ENCODE measurements at regions not wholly inside any gene's neighbourhood (a gene's known extent, or its start where the extent isn't known, plus 50 kb on each side); places are given as distances from the start of the nearest gene placed in this dataset.

DNA sequence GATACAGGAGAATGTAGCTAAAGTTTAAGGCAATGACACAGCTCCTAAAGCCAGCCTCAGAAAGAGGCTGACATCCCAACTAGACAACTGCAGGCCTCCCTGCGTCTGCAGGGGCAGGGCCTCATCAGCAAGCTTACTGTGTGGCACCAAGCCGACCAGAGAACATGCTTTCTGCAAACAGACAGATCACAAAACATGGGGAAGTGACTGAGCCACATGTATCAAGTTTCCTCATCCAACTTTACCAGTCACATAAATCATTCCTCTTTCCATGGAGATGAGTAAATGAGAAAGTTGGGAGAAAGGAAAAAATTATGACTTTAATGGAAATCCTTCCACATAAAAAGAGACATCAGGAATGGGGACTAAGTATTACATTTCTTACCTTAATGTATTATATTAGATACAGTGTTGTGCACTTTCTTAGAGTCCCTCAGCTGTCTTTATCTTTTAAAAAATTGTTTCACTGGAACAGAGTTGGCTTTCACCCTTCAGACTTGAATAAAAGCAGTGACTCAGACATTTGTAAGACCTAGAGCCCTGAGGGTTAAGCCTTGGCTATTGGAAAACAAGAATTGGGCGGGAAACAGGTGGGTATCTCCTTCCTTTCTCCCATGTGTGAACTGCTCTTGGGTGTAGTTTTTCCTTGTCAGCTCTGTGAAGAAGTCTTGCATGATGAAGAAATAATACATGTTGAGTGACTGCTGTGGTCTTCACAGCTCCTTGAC lies 305.7 kb upstream of the SNX7 start:
- TF ChIP-seq CEBPB (IDR thresholded peaks at IDR 0.05; ENCODE audit: borderline replicate concordance in 1 of 2, low read depth in 2 of 2, low read length in 2 of 2) (no peak), MAX (IDR thresholded peaks at IDR 0.05; ENCODE audit: low read depth, low read length) (no peak), ESRRA (IDR thresholded peaks at IDR 0.05; ENCODE audit: low read length) (no peak), RAD21 (IDR thresholded peaks at IDR 0.05; ENCODE audit: insufficient read depth, low read depth, low read length) (no peak), POLR2A (IDR thresholded peaks at IDR 0.05; ENCODE audit: low read depth, low read length) (no peak), NR2C2 (IDR thresholded peaks at IDR 0.05; ENCODE audit: borderline replicate concordance, control insufficient read depth, insufficient read length, low read depth) (no peak), BHLHE40 (IDR thresholded peaks at IDR 0.05; ENCODE audit: borderline replicate concordance in 1 of 2, low read depth in 2 of 2, low read length in 1 of 2) (no peak), STAT3 (IDR thresholded peaks at IDR 0.05; ENCODE audit: low read depth, low read length) (no peak), ZNF274 (IDR thresholded peaks at IDR 0.05; ENCODE audit: insufficient read depth, insufficient read length) (no peak), SIN3A (IDR thresholded peaks at IDR 0.05; ENCODE audit: low read depth, low read length) (no peak), SMC3 (IDR thresholded peaks at IDR 0.05; ENCODE audit: borderline replicate concordance, low read length) (no peak), ETV6 (conservative IDR thresholded peaks at IDR 0.05 in 1 of 2, IDR thresholded peaks at IDR 0.05 in 1 of 2; ENCODE audit: borderline replicate concordance in 1 of 2, low read depth in 1 of 2) (no peak)
- TF ChIP-seq, protein P1, sequence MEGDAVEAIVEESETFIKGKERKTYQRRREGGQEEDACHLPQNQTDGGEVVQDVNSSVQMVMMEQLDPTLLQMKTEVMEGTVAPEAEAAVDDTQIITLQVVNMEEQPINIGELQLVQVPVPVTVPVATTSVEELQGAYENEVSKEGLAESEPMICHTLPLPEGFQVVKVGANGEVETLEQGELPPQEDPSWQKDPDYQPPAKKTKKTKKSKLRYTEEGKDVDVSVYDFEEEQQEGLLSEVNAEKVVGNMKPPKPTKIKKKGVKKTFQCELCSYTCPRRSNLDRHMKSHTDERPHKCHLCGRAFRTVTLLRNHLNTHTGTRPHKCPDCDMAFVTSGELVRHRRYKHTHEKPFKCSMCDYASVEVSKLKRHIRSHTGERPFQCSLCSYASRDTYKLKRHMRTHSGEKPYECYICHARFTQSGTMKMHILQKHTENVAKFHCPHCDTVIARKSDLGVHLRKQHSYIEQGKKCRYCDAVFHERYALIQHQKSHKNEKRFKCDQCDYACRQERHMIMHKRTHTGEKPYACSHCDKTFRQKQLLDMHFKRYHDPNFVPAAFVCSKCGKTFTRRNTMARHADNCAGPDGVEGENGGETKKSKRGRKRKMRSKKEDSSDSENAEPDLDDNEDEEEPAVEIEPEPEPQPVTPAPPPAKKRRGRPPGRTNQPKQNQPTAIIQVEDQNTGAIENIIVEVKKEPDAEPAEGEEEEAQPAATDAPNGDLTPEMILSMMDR (IDR thresholded peaks at IDR 0.05 in 2 of 3, conservative IDR thresholded peaks at IDR 0.05 in 1 of 3; ENCODE audit: control insufficient read depth in 2 of 3, extremely low read depth in 1 of 3, insufficient read depth in 1 of 3, low read depth in 3 of 3, low read length in 3 of 3) = no peak
- TF ChIP-seq, protein P2, sequence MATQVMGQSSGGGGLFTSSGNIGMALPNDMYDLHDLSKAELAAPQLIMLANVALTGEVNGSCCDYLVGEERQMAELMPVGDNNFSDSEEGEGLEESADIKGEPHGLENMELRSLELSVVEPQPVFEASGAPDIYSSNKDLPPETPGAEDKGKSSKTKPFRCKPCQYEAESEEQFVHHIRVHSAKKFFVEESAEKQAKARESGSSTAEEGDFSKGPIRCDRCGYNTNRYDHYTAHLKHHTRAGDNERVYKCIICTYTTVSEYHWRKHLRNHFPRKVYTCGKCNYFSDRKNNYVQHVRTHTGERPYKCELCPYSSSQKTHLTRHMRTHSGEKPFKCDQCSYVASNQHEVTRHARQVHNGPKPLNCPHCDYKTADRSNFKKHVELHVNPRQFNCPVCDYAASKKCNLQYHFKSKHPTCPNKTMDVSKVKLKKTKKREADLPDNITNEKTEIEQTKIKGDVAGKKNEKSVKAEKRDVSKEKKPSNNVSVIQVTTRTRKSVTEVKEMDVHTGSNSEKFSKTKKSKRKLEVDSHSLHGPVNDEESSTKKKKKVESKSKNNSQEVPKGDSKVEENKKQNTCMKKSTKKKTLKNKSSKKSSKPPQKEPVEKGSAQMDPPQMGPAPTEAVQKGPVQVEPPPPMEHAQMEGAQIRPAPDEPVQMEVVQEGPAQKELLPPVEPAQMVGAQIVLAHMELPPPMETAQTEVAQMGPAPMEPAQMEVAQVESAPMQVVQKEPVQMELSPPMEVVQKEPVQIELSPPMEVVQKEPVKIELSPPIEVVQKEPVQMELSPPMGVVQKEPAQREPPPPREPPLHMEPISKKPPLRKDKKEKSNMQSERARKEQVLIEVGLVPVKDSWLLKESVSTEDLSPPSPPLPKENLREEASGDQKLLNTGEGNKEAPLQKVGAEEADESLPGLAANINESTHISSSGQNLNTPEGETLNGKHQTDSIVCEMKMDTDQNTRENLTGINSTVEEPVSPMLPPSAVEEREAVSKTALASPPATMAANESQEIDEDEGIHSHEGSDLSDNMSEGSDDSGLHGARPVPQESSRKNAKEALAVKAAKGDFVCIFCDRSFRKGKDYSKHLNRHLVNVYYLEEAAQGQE (IDR thresholded peaks at IDR 0.05; ENCODE audit: low read depth, low read length) = no peak

All from GM12878 (cell line).